ENCODE measurements at regions not wholly inside any gene's neighbourhood (a gene's known extent, or its start where the extent isn't known, plus 50 kb on each side); places are given as distances from the start of the nearest gene placed in this dataset.

GRCh38 chr10:78781991-78782390 is 286.8 kb upstream of the ZMIZ1 start:
- BruUV-seq (replicated peaks), result no TSS peak
- Histone ChIP-seq H3K4me1 (replicated peaks; ENCODE audit: insufficient read depth) (peaks cover 20% of the 10 kb centered on the region), H3K9me2 (ENCODE audit: insufficient read depth) (no peaks in the 10 kb centered on the region), H3K36me3 (ENCODE audit: low read depth) (no peaks in the 10 kb centered on the region), H3K4me3 (no peak overlapping the region), H2AFZ (no peak overlapping the region), H4K20me1 (ENCODE audit: insufficient read depth) (no peaks in the 10 kb centered on the region), H3K9me3 (ENCODE audit: insufficient read depth, low read depth) (no peaks in the 10 kb centered on the region), H3K27ac (no peak overlapping the region), H3K27me3 (ENCODE audit: insufficient read depth, low read depth) (no peaks in the 10 kb centered on the region), H3K79me2 (ENCODE audit: low read depth) (no peaks in the 10 kb centered on the region), H3F3A (ENCODE audit: insufficient read depth, low read depth) (peaks cover 11% of the 10 kb centered on the region; the same call in 1 of the 2 replicates), H3K4me2 (no peak overlapping the region)
- TF ChIP-seq CTCF (conservative IDR thresholded peaks at IDR 0.05), result no peak
- TF ChIP-seq EZH2 (IDR thresholded peaks at IDR 0.05; ENCODE audit: low read depth), result no peak
- intact Hi-C loops (cut with micrococcal nuclease; ENCODE audit: unreplicated experiment), result no loop called here
- POLR2A ChIA-PET (ENCODE audit: unreplicated experiment), result interaction anchor here (0.7 kb wide), 1 partner anchor 102 kb away, joined by 3 read pairs; no protein-coding TSS in a partner anchor
- CTCF ChIA-PET, result no interaction called here
- no peak for DNase-seq

GRCh38 chr10:78782441-78782840 is 286.3 kb upstream of the ZMIZ1 start:
- no peaks in the 10 kb centered on the region for H3K9me3 ChIP-seq (ENCODE audit: insufficient read depth, low read depth)
- no peak for DNase-seq
- no peak overlapping the region for H3K27ac ChIP-seq
- no peaks in the 10 kb centered on the region for H3K79me2 ChIP-seq (ENCODE audit: low read depth)
- intact Hi-C loops (cut with micrococcal nuclease; ENCODE audit: unreplicated experiment), result no loop called here
- no peak overlapping the region for H2AFZ ChIP-seq
- no peaks in the 10 kb centered on the region for H3K9me2 ChIP-seq (ENCODE audit: insufficient read depth)
- H3K27me3 ChIP-seq (ENCODE audit: insufficient read depth, low read depth), result no peaks in the 10 kb centered on the region
- POLR2A ChIA-PET (ENCODE audit: unreplicated experiment), result interaction anchor here (0.7 kb wide), 1 partner anchor 102 kb away, joined by 3 read pairs; no protein-coding TSS in a partner anchor
- no TSS peak for BruUV-seq (replicated peaks)
- no peaks in the 10 kb centered on the region for H4K20me1 ChIP-seq (ENCODE audit: insufficient read depth)
- peaks cover 20% of the 10 kb centered on the region for H3K4me1 ChIP-seq (replicated peaks; ENCODE audit: insufficient read depth)
- no peak overlapping the region for H3K4me2 ChIP-seq
- CTCF ChIA-PET, result no interaction called here
- no peak overlapping the region for H3K4me3 ChIP-seq
- H3K36me3 ChIP-seq (ENCODE audit: low read depth), result no peaks in the 10 kb centered on the region
- TF ChIP-seq EZH2 (IDR thresholded peaks at IDR 0.05; ENCODE audit: low read depth) (no peak), CTCF (conservative IDR thresholded peaks at IDR 0.05) (no peak)
- H3F3A ChIP-seq (ENCODE audit: insufficient read depth, low read depth), result peaks cover 11% of the 10 kb centered on the region; the same call in 1 of the 2 replicates

GRCh38 chr10:78783753-78784152 is 285.0 kb upstream of the ZMIZ1 start:
- H3K79me2 ChIP-seq (ENCODE audit: low read depth), result no peaks in the 10 kb centered on the region
- no peaks in the 10 kb centered on the region for H3K9me2 ChIP-seq (ENCODE audit: insufficient read depth)
- no peaks in the 10 kb centered on the region for H3K36me3 ChIP-seq (ENCODE audit: low read depth)
- peaks cover 7% of the 10 kb centered on the region; the same call in 1 of the 2 replicates for H3F3A ChIP-seq (ENCODE audit: insufficient read depth, low read depth)
- H3K4me2 ChIP-seq, result no peak overlapping the region
- no peak for DNase-seq
- no peaks in the 10 kb centered on the region for H4K20me1 ChIP-seq (ENCODE audit: insufficient read depth)
- BruUV-seq (replicated peaks), result no TSS peak
- no peaks in the 10 kb centered on the region for H3K27me3 ChIP-seq (ENCODE audit: insufficient read depth, low read depth)
- no peak overlapping the region for H3K4me3 ChIP-seq
- TF ChIP-seq CTCF (conservative IDR thresholded peaks at IDR 0.05) (no peak), EZH2 (IDR thresholded peaks at IDR 0.05; ENCODE audit: low read depth) (no peak)
- no peak overlapping the region for H2AFZ ChIP-seq
- intact Hi-C loops (cut with micrococcal nuclease; ENCODE audit: unreplicated experiment), result no loop called here
- peaks cover 10% of the 10 kb centered on the region for H3K4me1 ChIP-seq (replicated peaks; ENCODE audit: insufficient read depth)
- POLR2A ChIA-PET (ENCODE audit: unreplicated experiment), result no interaction called here
- H3K9me3 ChIP-seq (ENCODE audit: insufficient read depth, low read depth), result no peaks in the 10 kb centered on the region
- CTCF ChIA-PET, result no interaction called here
- no peak overlapping the region for H3K27ac ChIP-seq

All from PC-9 (cell line).